HL-60 (cell line): ENCODE measurements at regions not wholly inside any gene's neighbourhood (a gene's known extent, or its start where the extent isn't known, plus 50 kb on each side); places are given as distances from the start of the nearest gene placed in this dataset.
"Not testable (repeated sequence)": the region's sequence is repeated elsewhere in the genome, so short reads cannot be mapped to it uniquely, and the experiment has no call there.

ENCODE experiments used
- DNase-seq, 2 experiments: peaks; one replicate each; pipeline ENCODE4 v3.0.0-alpha.2; 2010 to 2020; ENCODE audit warnings: low read depth in 1 of 2, low spot score in 1 of 2
- H3K27ac ChIP-seq: fragments of 250-450 bp; sonication (Bioruptor Pico); replicated peaks from 2 replicates; pipeline ENCODE4 v1.5.1; 2020; ENCODE audit warnings: mild to moderate bottlenecking, moderate library complexity
- H3K27me3 ChIP-seq: fragments of 250-450 bp; sonication (Bioruptor Pico); 2 replicates; pipeline ENCODE4 v1.5.1; 2021; ENCODE audit warnings: mild to moderate bottlenecking, moderate library complexity; ENCODE audit not compliant: insufficient read depth, poor library complexity, severe bottlenecking
- H3K4me3 ChIP-seq: replicated peaks from 2 replicates; pipeline ENCODE4 v1.5.1; 2011; ENCODE audit warnings: mild to moderate bottlenecking, control low read depth, low read length; ENCODE audit not compliant: insufficient read depth
- CTCF ChIP-seq: IDR thresholded peaks from one replicate; pipeline ENCODE4 v1.5.1; 2011; ENCODE audit warnings: low read length, control low read depth, inconsistent platforms; ENCODE audit not compliant: insufficient read depth
- GABPA ChIP-seq: IDR thresholded peaks from 2 replicates; pipeline ENCODE4 v1.6.1; 2012; ENCODE audit warnings: low read depth
- POLR2AphosphoS5 ChIP-seq: IDR thresholded peaks from 2 replicates; pipeline ENCODE4 v1.6.1; 2012; ENCODE audit warnings: low read depth
- REST ChIP-seq: IDR thresholded peaks from 2 replicates; pipeline ENCODE4 v1.6.1; 2012; ENCODE audit warnings: low read depth; ENCODE audit not compliant: insufficient replicate concordance
- SPI1 ChIP-seq: IDR thresholded peaks from 2 replicates; pipeline ENCODE4 v1.6.1; 2012; ENCODE audit warnings: low read depth, mild to moderate bottlenecking, borderline replicate concordance

- not testable (repeated sequence) for H3K4me3 ChIP-seq, H3K27me3 ChIP-seq, H3K27ac ChIP-seq, DNase-seq
Measured at GRCh38 chr16:18127033-18127432, 209.5 kb downstream of the NPIPA8 start.

GRCh38 chr16:18119092-18119491 lies 217.4 kb downstream of the NPIPA8 start:
- H3K27me3 ChIP-seq, H3K27ac ChIP-seq, H3K4me3 ChIP-seq, DNase-seq: not testable (repeated sequence)

GRCh38 chr16:18118684-18119083 lies 217.9 kb downstream of the NPIPA8 start:
- not testable (repeated sequence) for H3K4me3 ChIP-seq, H3K27ac ChIP-seq, DNase-seq, H3K27me3 ChIP-seq

- not testable (repeated sequence) for H3K27me3 ChIP-seq, DNase-seq, H3K4me3 ChIP-seq, H3K27ac ChIP-seq
Measured at GRCh38 chr16:18118071-18118470, 218.5 kb downstream of the NPIPA8 start.

GRCh38 chr16:18104412-18104811 lies 232.1 kb downstream of the NPIPA8 start:
- H3K4me3 ChIP-seq, H3K27ac ChIP-seq, H3K27me3 ChIP-seq, DNase-seq: not testable (repeated sequence)

- H3K27me3 ChIP-seq, H3K4me3 ChIP-seq, DNase-seq, H3K27ac ChIP-seq: not testable (repeated sequence)
Measured at GRCh38 chr16:18101077-18101476, 235.5 kb downstream of the NPIPA8 start.

- not testable (repeated sequence) for H3K27ac ChIP-seq, DNase-seq, H3K27me3 ChIP-seq, H3K4me3 ChIP-seq
Measured at GRCh38 chr16:18092605-18093004, 243.9 kb downstream of the NPIPA8 start.

- not testable (repeated sequence) for H3K4me3 ChIP-seq, H3K27me3 ChIP-seq, H3K27ac ChIP-seq, DNase-seq
Measured at GRCh38 chr16:18080658-18081363, 255.7 kb downstream of the NPIPA8 start.

- H3K27ac ChIP-seq, DNase-seq, H3K27me3 ChIP-seq, H3K4me3 ChIP-seq: not testable (repeated sequence)
Measured at GRCh38 chr16:18077910-18078309, 258.6 kb downstream of the NPIPA8 start.

GRCh38 chr16:18072161-18072560 lies 264.4 kb downstream of the NPIPA8 start:
- no peaks in the 10 kb centered on the region for H3K27me3 ChIP-seq
- no peak for DNase-seq
- no peak for TF ChIP-seq GABPA
- TF ChIP-seq CTCF: no peak
- TF ChIP-seq SPI1: no peak
- TF ChIP-seq POLR2AphosphoS5: no peak
- no peak for TF ChIP-seq REST
- no peak overlapping the region for H3K27ac ChIP-seq
- H3K4me3 ChIP-seq: no peak overlapping the region
